Transverse colon (tissue), 3 donors: ENCODE measurements at regions not wholly inside any gene's neighbourhood (a gene's known extent, or its start where the extent isn't known, plus 50 kb on each side); places are given as distances from the start of the nearest gene placed in this dataset.

Experiments used
- POLR2A ChIP-seq: fragments of 450-650 bp; IDR thresholded peaks from one replicate; pipeline ENCODE4 v1.6.1; 2016; ENCODE audit warnings: antibody characterized with exemption, mild to moderate bottlenecking, moderate library complexity
- TF ChIP-seq, protein P1 (sequence below), 5 experiments: fragments of 200-600 bp in 3 of 5; fragments of 450-650 bp in 2 of 5; sonication (generic) in 3 of 5; IDR thresholded peaks; 1 replicate in 2 of 5; 2 replicates in 3 of 5; pipeline ENCODE4 v1.5.1; 2016 to 2017; ENCODE audit warnings: antibody characterized with exemption in 5 of 5, inconsistent platforms in 3 of 5, mild to moderate bottlenecking in 2 of 5, moderate library complexity in 1 of 5

DNA sequence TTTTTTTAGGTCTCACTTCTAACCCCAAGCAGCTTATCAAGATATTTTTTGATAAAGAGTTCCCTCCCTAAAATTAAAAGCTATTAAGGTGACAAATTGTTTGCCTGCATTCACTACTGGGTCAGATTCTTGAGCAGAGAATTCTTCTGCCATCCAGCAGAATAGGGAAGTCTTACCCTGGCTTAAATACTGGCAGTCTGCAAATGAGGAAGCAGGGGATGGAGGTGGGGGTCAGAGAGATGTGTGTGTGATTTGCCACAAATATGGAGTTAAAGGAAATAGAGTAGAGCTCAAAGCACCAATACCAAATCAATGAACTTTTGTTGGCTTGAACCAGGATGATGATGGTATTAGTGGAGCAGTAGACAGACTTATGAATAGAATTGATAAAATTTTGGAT, 122.2 kb downstream of the ANXA5 start:
- no peak for TF ChIP-seq POLR2A
- TF ChIP-seq, protein P1, sequence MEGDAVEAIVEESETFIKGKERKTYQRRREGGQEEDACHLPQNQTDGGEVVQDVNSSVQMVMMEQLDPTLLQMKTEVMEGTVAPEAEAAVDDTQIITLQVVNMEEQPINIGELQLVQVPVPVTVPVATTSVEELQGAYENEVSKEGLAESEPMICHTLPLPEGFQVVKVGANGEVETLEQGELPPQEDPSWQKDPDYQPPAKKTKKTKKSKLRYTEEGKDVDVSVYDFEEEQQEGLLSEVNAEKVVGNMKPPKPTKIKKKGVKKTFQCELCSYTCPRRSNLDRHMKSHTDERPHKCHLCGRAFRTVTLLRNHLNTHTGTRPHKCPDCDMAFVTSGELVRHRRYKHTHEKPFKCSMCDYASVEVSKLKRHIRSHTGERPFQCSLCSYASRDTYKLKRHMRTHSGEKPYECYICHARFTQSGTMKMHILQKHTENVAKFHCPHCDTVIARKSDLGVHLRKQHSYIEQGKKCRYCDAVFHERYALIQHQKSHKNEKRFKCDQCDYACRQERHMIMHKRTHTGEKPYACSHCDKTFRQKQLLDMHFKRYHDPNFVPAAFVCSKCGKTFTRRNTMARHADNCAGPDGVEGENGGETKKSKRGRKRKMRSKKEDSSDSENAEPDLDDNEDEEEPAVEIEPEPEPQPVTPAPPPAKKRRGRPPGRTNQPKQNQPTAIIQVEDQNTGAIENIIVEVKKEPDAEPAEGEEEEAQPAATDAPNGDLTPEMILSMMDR (IDR thresholded peaks at IDR 0.05): no peak
